ENCODE measurements at regions not wholly inside any gene's neighbourhood (a gene's known extent, or its start where the extent isn't known, plus 50 kb on each side); places are given as distances from the start of the nearest gene placed in this dataset.

DNA sequence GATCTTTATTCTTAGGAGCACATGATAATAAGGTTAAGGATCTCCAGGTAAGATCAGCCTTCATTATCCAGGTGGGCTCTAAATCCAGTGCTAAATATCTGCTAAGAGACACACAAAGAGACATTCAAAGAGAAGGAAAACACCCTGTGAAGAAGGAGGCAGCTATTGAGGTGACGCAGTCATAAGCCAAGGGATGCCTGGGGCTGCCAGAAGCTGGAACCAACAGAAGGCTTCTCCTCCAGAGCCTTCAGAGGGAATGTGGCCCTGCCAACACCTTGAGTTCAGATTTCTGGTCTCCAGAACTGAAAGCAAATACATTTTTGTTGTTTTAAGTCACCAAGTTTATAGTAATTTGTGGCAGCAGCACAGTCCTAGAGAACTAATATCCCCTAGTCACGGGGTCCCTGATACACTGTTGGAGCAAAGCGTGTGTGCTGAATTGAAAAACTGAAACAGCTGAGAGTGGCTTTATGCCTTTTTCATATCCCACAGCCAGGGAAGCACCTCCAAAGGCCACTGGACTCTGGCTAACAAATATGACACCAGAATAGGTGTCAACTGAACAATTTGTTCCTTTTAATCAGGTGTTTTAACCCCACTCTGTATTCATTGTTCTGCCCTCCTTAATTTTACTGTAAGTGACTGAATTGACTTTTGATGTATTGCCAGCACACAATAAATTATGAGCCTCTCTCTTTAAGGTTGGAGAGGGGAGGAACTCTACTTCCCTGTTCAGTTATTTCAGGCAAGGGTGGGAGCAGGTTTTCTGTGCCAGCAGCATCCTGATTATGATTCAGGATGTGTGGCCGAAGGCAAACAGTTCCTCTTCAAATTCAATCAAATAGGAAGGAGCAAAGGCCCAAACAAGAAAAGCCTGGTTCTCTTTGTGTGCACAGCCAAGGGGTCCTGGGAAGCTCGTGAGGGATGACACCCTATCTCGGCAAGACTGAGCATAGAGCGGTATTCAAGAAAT, 151.8 kb upstream of the HES1 start:
- FAIRE-seq: no peak

DNA sequence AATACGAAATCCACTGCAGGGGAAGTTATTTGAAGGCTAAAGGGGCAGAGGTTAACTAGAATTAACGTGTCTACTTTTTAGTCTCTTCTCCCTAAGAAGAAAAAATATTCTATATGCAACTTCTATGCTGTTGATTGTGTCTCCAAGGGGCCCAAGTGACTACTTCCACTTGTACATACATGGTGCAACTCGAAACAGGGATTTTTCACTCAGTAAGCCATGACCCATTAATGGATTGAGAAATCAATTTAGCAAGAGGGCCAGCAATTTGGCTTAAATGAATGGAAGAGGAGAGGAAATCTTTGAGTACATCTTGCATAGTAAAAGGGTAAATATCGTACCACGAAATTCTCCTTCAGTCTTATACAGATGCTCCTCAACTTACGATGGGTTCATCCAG, 151.1 kb upstream of the HES1 start:
- H3K27me3 ChIP-seq (ENCODE audit: control insufficient read depth, extremely low read depth, insufficient read depth, low read length): no peaks in the 10 kb centered on the region
- no peak overlapping the region for H2AFZ ChIP-seq (ENCODE audit: control insufficient read depth, low read length)
- H3K9me1 ChIP-seq (ENCODE audit: control insufficient read depth, extremely low read depth, insufficient read depth, low read length): no peaks in the 10 kb centered on the region
- no peaks in the 10 kb centered on the region for H3K9me3 ChIP-seq (ENCODE audit: control insufficient read depth, low read depth, low read length)
- H3K79me2 ChIP-seq (ENCODE audit: control insufficient read depth, insufficient read depth, low read length): no peaks in the 10 kb centered on the region
- no peak overlapping the region for H3K4me3 ChIP-seq (ENCODE audit: control insufficient read depth in 2 of 3, extremely low read depth in 1 of 3, insufficient read depth in 2 of 3, low read depth in 1 of 3, low read length in 3 of 3)
- H4K20me1 ChIP-seq (ENCODE audit: control insufficient read depth, extremely low read depth, insufficient read depth, low read length): no peaks in the 10 kb centered on the region
- DNase-seq (ENCODE audit: low read depth, low spot score): no peak
- FAIRE-seq: no peak
- H3K9ac ChIP-seq (ENCODE audit: control insufficient read depth, extremely low read depth, insufficient read depth, low read length): no peak overlapping the region
- no peak overlapping the region for H3K27ac ChIP-seq (ENCODE audit: control insufficient read depth, insufficient read depth, low read length)
- no peak for TF ChIP-seq EZH2 (IDR thresholded peaks at IDR 0.05; ENCODE audit: low read length)
- TF ChIP-seq, protein P1, sequence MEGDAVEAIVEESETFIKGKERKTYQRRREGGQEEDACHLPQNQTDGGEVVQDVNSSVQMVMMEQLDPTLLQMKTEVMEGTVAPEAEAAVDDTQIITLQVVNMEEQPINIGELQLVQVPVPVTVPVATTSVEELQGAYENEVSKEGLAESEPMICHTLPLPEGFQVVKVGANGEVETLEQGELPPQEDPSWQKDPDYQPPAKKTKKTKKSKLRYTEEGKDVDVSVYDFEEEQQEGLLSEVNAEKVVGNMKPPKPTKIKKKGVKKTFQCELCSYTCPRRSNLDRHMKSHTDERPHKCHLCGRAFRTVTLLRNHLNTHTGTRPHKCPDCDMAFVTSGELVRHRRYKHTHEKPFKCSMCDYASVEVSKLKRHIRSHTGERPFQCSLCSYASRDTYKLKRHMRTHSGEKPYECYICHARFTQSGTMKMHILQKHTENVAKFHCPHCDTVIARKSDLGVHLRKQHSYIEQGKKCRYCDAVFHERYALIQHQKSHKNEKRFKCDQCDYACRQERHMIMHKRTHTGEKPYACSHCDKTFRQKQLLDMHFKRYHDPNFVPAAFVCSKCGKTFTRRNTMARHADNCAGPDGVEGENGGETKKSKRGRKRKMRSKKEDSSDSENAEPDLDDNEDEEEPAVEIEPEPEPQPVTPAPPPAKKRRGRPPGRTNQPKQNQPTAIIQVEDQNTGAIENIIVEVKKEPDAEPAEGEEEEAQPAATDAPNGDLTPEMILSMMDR (optimal IDR thresholded peaks at IDR 0.05 in 1 of 3, IDR thresholded peaks at IDR 0.05 in 1 of 3, conservative IDR thresholded peaks at IDR 0.05 in 1 of 3; ENCODE audit: extremely low read depth in 1 of 3, insufficient read depth in 2 of 3, low read length in 3 of 3): no peak
- dilution Hi-C loops (cut with MboI; ENCODE audit: extremely low pct_ligation_motif_present, low sequenced_read_pairs): no loop called here
- H3K4me1 ChIP-seq (ENCODE audit: control insufficient read depth, extremely low read depth, insufficient read depth, low read length): peaks cover 13% of the 10 kb centered on the region
- no peaks in the 10 kb centered on the region for H3K36me3 ChIP-seq (ENCODE audit: control insufficient read depth in 2 of 2, extremely low read depth in 1 of 2, insufficient read depth in 2 of 2, low read length in 2 of 2)
- no peak overlapping the region for H3K4me2 ChIP-seq (ENCODE audit: control insufficient read depth, extremely low read depth, insufficient read depth, low read depth, low read length)

More for the DNA sequence above, 151.8 kb upstream of the HES1 start:
- DNase-seq (ENCODE audit: low read depth, low spot score): no peak
- no peaks in the 10 kb centered on the region for H3K79me2 ChIP-seq (ENCODE audit: control insufficient read depth, insufficient read depth, low read length)
- H3K4me1 ChIP-seq (ENCODE audit: control insufficient read depth, extremely low read depth, insufficient read depth, low read length): peaks cover 13% of the 10 kb centered on the region
- no peaks in the 10 kb centered on the region for H3K27me3 ChIP-seq (ENCODE audit: control insufficient read depth, extremely low read depth, insufficient read depth, low read length)
- H3K9me1 ChIP-seq (ENCODE audit: control insufficient read depth, extremely low read depth, insufficient read depth, low read length): no peaks in the 10 kb centered on the region
- no peak overlapping the region for H3K4me2 ChIP-seq (ENCODE audit: control insufficient read depth, extremely low read depth, insufficient read depth, low read depth, low read length)
- dilution Hi-C loops (cut with MboI; ENCODE audit: extremely low pct_ligation_motif_present, low sequenced_read_pairs): no loop called here
- H2AFZ ChIP-seq (ENCODE audit: control insufficient read depth, low read length): no peak overlapping the region
- no peaks in the 10 kb centered on the region for H3K9me3 ChIP-seq (ENCODE audit: control insufficient read depth, low read depth, low read length)
- no peak overlapping the region for H3K27ac ChIP-seq (ENCODE audit: control insufficient read depth, insufficient read depth, low read length)
- no peaks in the 10 kb centered on the region for H4K20me1 ChIP-seq (ENCODE audit: control insufficient read depth, extremely low read depth, insufficient read depth, low read length)
- no peaks in the 10 kb centered on the region for H3K36me3 ChIP-seq (ENCODE audit: control insufficient read depth in 2 of 2, extremely low read depth in 1 of 2, insufficient read depth in 2 of 2, low read length in 2 of 2)
- no peak for TF ChIP-seq EZH2 (IDR thresholded peaks at IDR 0.05; ENCODE audit: low read length)
- TF ChIP-seq, protein P1 (optimal IDR thresholded peaks at IDR 0.05 in 1 of 3, IDR thresholded peaks at IDR 0.05 in 1 of 3, conservative IDR thresholded peaks at IDR 0.05 in 1 of 3; ENCODE audit: extremely low read depth in 1 of 3, insufficient read depth in 2 of 3, low read length in 3 of 3): no peak
- no peak overlapping the region for H3K9ac ChIP-seq (ENCODE audit: control insufficient read depth, extremely low read depth, insufficient read depth, low read length)
- H3K4me3 ChIP-seq (ENCODE audit: control insufficient read depth in 2 of 3, extremely low read depth in 1 of 3, insufficient read depth in 2 of 3, low read depth in 1 of 3, low read length in 3 of 3): no peak overlapping the region

Measured in keratinocyte (primary cell).